NCI-H2227 treated with DMSO at 0.1 percent for 48 hours (cell line): ENCODE measurements at regions not wholly inside any gene's neighbourhood (a gene's known extent, or its start where the extent isn't known, plus 50 kb on each side); places are given as distances from the start of the nearest gene placed in this dataset.
"Not testable (repeated sequence)": the region's sequence is repeated elsewhere in the genome, so short reads cannot be mapped to it uniquely, and the experiment has no call there.

Experiments
- DNase-seq: peaks from one replicate; lab custom pipeline; 2025; lab: John Stamatoyannopoulos, UW

GRCh38 chr2:111251711-111252110 lies 131.0 kb downstream of the BCL2L11 start:
- no peak for DNase-seq

GRCh38 chr2:111252436-111252835 lies 131.7 kb downstream of the BCL2L11 start:
- no peak for DNase-seq

- not testable (repeated sequence) for DNase-seq
Observed at GRCh38 chr2:111254916-111255315, 134.2 kb downstream of the BCL2L11 start.

GRCh38 chr2:111256628-111257027 lies 135.9 kb downstream of the BCL2L11 start:
- DNase-seq, result not testable (repeated sequence)

- DNase-seq, result not testable (repeated sequence)
Observed at GRCh38 chr2:111257607-111258006, 136.9 kb downstream of the BCL2L11 start.

GRCh38 chr2:111258318-111258717 lies 137.6 kb downstream of the BCL2L11 start:
- DNase-seq, result not testable (repeated sequence)

- not testable (repeated sequence) for DNase-seq
Observed at GRCh38 chr2:111262627-111263379, 142.1 kb downstream of the BCL2L11 start.

- DNase-seq, result not testable (repeated sequence)
Observed at GRCh38 chr2:111263380-111264017, 142.8 kb downstream of the BCL2L11 start.

GRCh38 chr2:111264956-111265355 lies 144.2 kb downstream of the BCL2L11 start:
- not testable (repeated sequence) for DNase-seq

- DNase-seq, result not testable (repeated sequence)
Observed at GRCh38 chr2:111266556-111266955, 145.8 kb downstream of the BCL2L11 start.

- not testable (repeated sequence) for DNase-seq
Observed at GRCh38 chr2:111267038-111267437, 146.3 kb downstream of the BCL2L11 start.

- not testable (repeated sequence) for DNase-seq
Observed at GRCh38 chr2:111269761-111270323, 149.1 kb downstream of the BCL2L11 start.

GRCh38 chr2:111270569-111270968 lies 149.9 kb downstream of the BCL2L11 start:
- not testable (repeated sequence) for DNase-seq

- not testable (repeated sequence) for DNase-seq
Observed at GRCh38 chr2:111271647-111272304, 151.1 kb downstream of the BCL2L11 start.

GRCh38 chr2:111273007-111273406 lies 152.3 kb downstream of the BCL2L11 start:
- not testable (repeated sequence) for DNase-seq

- DNase-seq, result not testable (repeated sequence)
Observed at GRCh38 chr2:111275047-111275853, 154.5 kb downstream of the BCL2L11 start.

GRCh38 chr2:111275854-111276171 lies 155.1 kb downstream of the BCL2L11 start:
- DNase-seq, result not testable (repeated sequence)

- not testable (repeated sequence) for DNase-seq
Observed at GRCh38 chr2:111278133-111278532, 157.4 kb downstream of the BCL2L11 start.

- DNase-seq, result not testable (repeated sequence)
Observed at GRCh38 chr2:111280709-111281286, 160.1 kb downstream of the BCL2L11 start.

- not testable (repeated sequence) for DNase-seq
Observed at GRCh38 chr2:111282162-111282561, 161.4 kb downstream of the BCL2L11 start.
